SH-SY5Y (cell line): ENCODE measurements at regions not wholly inside any gene's neighbourhood (a gene's known extent, or its start where the extent isn't known, plus 50 kb on each side); places are given as distances from the start of the nearest gene placed in this dataset.

Experiments used
- GATA2 ChIP-seq: IDR thresholded peaks from 2 replicates; pipeline ENCODE4 v1.6.1; 2011; ENCODE audit warnings: mild to moderate bottlenecking, low read depth, low read length
- GATA3 ChIP-seq: IDR thresholded peaks from 2 replicates; pipeline ENCODE4 v1.6.1; 2011; ENCODE audit warnings: low read depth, mild to moderate bottlenecking, low read length, moderate library complexity

DNA sequence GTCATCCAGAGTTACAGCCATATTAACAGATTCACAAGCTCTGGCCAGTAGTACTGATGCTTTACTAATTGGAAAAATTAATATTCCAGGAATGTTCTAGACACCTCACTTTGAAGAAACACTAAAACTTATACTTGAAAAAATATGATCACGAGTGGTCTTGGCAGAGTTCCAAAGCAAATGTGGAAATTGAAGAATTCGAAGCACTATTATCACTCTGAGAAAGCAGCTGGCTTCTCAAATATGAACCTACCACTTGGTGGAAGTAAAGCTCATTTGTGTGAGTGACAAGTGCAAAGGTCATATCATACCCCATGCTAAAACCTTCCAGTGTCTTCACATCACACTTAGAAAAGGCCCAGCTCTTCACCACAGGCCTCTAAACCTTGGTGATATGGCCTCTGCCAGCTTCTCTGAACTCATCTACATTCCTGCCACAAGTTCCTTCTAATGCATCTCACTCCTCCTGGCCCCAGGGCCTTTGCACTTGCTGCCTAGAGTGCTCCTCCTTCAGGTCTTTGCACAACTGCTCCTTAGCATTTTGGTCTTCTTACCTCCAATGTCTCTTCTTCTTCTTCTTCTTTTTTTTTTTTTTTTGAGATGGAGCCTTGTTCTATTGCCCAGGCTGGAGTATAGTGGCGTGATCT, 175.7 kb upstream of the SMIM23 start:
- no peak for TF ChIP-seq GATA3
- TF ChIP-seq GATA2, result no peak
